Endothelial cell of umbilical vein (primary cell): ENCODE measurements at regions not wholly inside any gene's neighbourhood (a gene's known extent, or its start where the extent isn't known, plus 50 kb on each side); places are given as distances from the start of the nearest gene placed in this dataset.

ENCODE experiments used
- BruUV-seq: library from RNA; stranded (reverse); fragments of 400-500 nt; replicated peaks from 2 replicates; lab custom pipeline; 2021; lab: Mats Ljungman, UMichigan
- CTCF ChIA-PET: fragments of 300-600, 350-600 bp; sonication (Branson Sonifier 250); formaldehyde crosslinking; loops from one replicate; lab custom pipeline; 2021; ENCODE audit warnings: antibody characterized with exemption, inconsistent platforms; lab: Charles Lee
- POLR2A ChIA-PET: fragments of 300-600, 350-600 bp; sonication (Branson Sonifier 250); formaldehyde crosslinking; loops from one replicate; lab custom pipeline; 2021; ENCODE audit warnings: antibody characterized with exemption, inconsistent platforms; lab: Charles Lee
- DNase-seq: peaks from one replicate; pipeline ENCODE4 v3.0.0-alpha.2; 2011; ENCODE audit warnings: low read depth, low spot score
- FAIRE-seq: peaks from 2 replicates; lab custom pipeline; 2011; peaks lifted over from hg19 to GRCh38; lab: Jason Lieb, UNC
- H2AFZ ChIP-seq: 2 replicates; pipeline ENCODE4 v1.6.0; 2012; ENCODE audit warnings: low read depth, low read length, control low read depth, inconsistent platforms
- H3K27ac ChIP-seq: 2 replicates; pipeline ENCODE4 v1.5.1; 2011; ENCODE audit warnings: low read depth, mild to moderate bottlenecking, control low read depth, low read length, moderate library complexity; ENCODE audit not compliant: insufficient read depth
- H3K27me3 ChIP-seq, 2 experiments: 2 replicates each; pipeline versions ENCODE4 v1.6.0 to v1.6.1; 2011; ENCODE audit warnings: low read length in 2 of 2, mixed read lengths in 1 of 2; ENCODE audit not compliant: control insufficient read depth in 2 of 2, insufficient read depth in 2 of 2
- H3K36me3 ChIP-seq, 2 experiments: 2 replicates in 1 of 2; 3 replicates in 1 of 2; pipeline ENCODE4 v1.5.1; 2011; ENCODE audit warnings: low read length in 2 of 2, mild to moderate bottlenecking in 1 of 2, moderate library complexity in 1 of 2; ENCODE audit not compliant: control insufficient read depth in 2 of 2, insufficient read depth in 2 of 2; ENCODE audit errors: extremely low read depth in 1 of 2
- H3K4me1 ChIP-seq: 3 replicates; pipeline ENCODE4 v1.5.1; 2011; ENCODE audit warnings: mild to moderate bottlenecking, low read length; ENCODE audit not compliant: control insufficient read depth, insufficient read depth; ENCODE audit errors: extremely low read depth
- H3K4me2 ChIP-seq: 2 replicates; pipeline ENCODE4 v1.6.1; 2011; ENCODE audit warnings: low read length, control low read depth, mixed read lengths; ENCODE audit not compliant: insufficient read depth
- H3K4me3 ChIP-seq, 3 experiments: fragments of 200-600 bp in 1 of 3; sonication (generic), shearing (Covaris generic) in 1 of 3; replicated peaks in 1 of 3; 2 replicates each; pipeline ENCODE4 v1.5.1; 2011 to 2016; ENCODE audit warnings: control low read depth in 3 of 3, low read length in 3 of 3, mild to moderate bottlenecking in 2 of 3, inconsistent platforms in 1 of 3, low read depth in 1 of 3, moderate library complexity in 1 of 3; ENCODE audit not compliant: insufficient read depth in 1 of 3
- H3K79me2 ChIP-seq: 2 replicates; pipeline ENCODE4 v1.6.0; 2012; ENCODE audit warnings: low read length, inconsistent platforms; ENCODE audit not compliant: control insufficient read depth, insufficient read depth
- H3K9ac ChIP-seq: replicated peaks from 2 replicates; pipeline ENCODE3; 2011; ENCODE audit warnings: low read length, control low read depth; ENCODE audit not compliant: insufficient read depth; ENCODE audit errors: extremely low read depth
- H3K9me1 ChIP-seq: replicated peaks from 3 replicates; pipeline ENCODE4 v1.6.0; 2011; ENCODE audit warnings: mild to moderate bottlenecking, low read length; ENCODE audit not compliant: control insufficient read depth, insufficient read depth; ENCODE audit errors: extremely low read depth
- H3K9me3 ChIP-seq: replicated peaks from 2 replicates; pipeline ENCODE4 v1.5.1; 2012; ENCODE audit warnings: low read length, inconsistent platforms; ENCODE audit not compliant: control insufficient read depth, insufficient read depth
- H4K20me1 ChIP-seq: replicated peaks from 2 replicates; pipeline ENCODE3; 2011; ENCODE audit warnings: mild to moderate bottlenecking, low read length; ENCODE audit not compliant: control insufficient read depth, insufficient read depth; ENCODE audit errors: extremely low read depth
- EZH2 ChIP-seq: IDR thresholded peaks from 2 replicates; pipeline ENCODE4 v1.6.1; 2012; ENCODE audit warnings: borderline replicate concordance, low read depth, mild to moderate bottlenecking, moderate library complexity, low read length, inconsistent platforms; ENCODE audit not compliant: severe bottlenecking
- FOS ChIP-seq: IDR thresholded peaks from 2 replicates; pipeline ENCODE4 v1.6.1; 2011; ENCODE audit warnings: mild to moderate bottlenecking, low read length, moderate library complexity, borderline replicate concordance; ENCODE audit not compliant: insufficient read depth
- GATA2 ChIP-seq: IDR thresholded peaks from 2 replicates; pipeline ENCODE4 v1.7.0; 2011; ENCODE audit warnings: low read depth, mild to moderate bottlenecking, moderate library complexity, mixed read lengths, low read length; ENCODE audit not compliant: insufficient read length, insufficient read depth
- JUN ChIP-seq: IDR thresholded peaks from 2 replicates; pipeline ENCODE4 v1.6.1; 2011; ENCODE audit warnings: borderline replicate concordance, low read depth; ENCODE audit not compliant: insufficient read length, insufficient read depth
- MYC ChIP-seq: IDR thresholded peaks from one replicate; pipeline ENCODE4 v1.6.1; 2011; ENCODE audit warnings: mild to moderate bottlenecking, low read depth, low read length
- POLR2A ChIP-seq: IDR thresholded peaks from 2 replicates; pipeline ENCODE4 v1.6.1; 2012; ENCODE audit warnings: low read depth, mild to moderate bottlenecking, control low read depth, low read length
- POLR2AphosphoS5 ChIP-seq: IDR thresholded peaks from 2 replicates; pipeline ENCODE4 v1.6.1; 2012; ENCODE audit warnings: low read depth, mild to moderate bottlenecking, control low read depth, low read length, moderate library complexity; ENCODE audit not compliant: insufficient read depth
- dilution Hi-C: fragments of 300-500 bp; cut with MboI; formaldehyde crosslinking; loops from one replicate; pipeline ENCODE4 v1.15.0; 2019; ENCODE audit warnings: low sequenced_read_pairs; ENCODE audit not compliant: extremely low pct_ligation_motif_present
- intact Hi-C: fragments of 100-400 bp; cut with micrococcal nuclease; formaldehyde crosslinking; loops from one replicate; pipeline ENCODE4 v1.10.0; 2022
- TF ChIP-seq, protein P1 (sequence below), 2 donors: IDR thresholded peaks; 1 replicate in 1 of 2; 2 replicates in 1 of 2; pipeline ENCODE4 v1.5.1; 2011; ENCODE audit warnings: low read length in 2 of 2, mild to moderate bottlenecking in 2 of 2, moderate library complexity in 2 of 2, control low read depth in 1 of 2, inconsistent platforms in 1 of 2, low read depth in 1 of 2; ENCODE audit not compliant: insufficient read depth in 1 of 2; ENCODE audit errors: extremely low read depth in 1 of 2
- TF ChIP-seq, protein P2 (sequence below): IDR thresholded peaks from 2 replicates; pipeline ENCODE4 v1.6.1; 2011; ENCODE audit not compliant: insufficient read depth, insufficient read length

DNA sequence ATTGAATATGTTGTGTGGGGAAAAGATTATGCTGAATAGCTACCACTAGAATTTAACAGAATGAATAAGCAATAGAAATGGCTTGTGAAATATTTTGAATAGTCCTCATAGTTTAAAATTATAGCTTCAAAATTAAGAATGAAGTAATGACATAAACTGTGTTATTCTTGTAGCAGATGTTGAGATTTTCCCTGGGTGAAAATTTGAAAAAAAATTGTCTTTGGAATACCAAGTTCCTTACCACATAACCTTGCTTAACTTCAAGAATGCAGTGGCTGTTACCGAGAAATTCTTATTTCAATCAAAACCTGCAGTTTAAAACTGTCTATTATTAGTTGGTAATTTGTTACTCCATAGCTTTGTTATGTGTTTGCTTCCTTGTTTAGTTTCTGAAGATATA lies 1268.6 kb downstream of the RAPGEF2 start:
- Histone ChIP-seq H3K4me1 (no peaks in the 10 kb centered on the region), H3K4me3 (no peak overlapping the region), H3K27ac (no peak overlapping the region), H2AFZ (no peak overlapping the region), H3K9me3 (no peaks in the 10 kb centered on the region), H3K79me2 (no peaks in the 10 kb centered on the region), H3K27me3 (no peaks in the 10 kb centered on the region), H4K20me1 (no peaks in the 10 kb centered on the region), H3K36me3 (no peaks in the 10 kb centered on the region), H3K9ac (no peak overlapping the region), H3K9me1 (no peaks in the 10 kb centered on the region), H3K4me2 (no peak overlapping the region)
- DNase-seq: no peak
- ChIA-PET POLR2A (no interaction called here), CTCF (interaction anchor here (0.8 kb wide), 1 partner anchor 33 kb away, joined by 3 read pairs; no protein-coding TSS in a partner anchor)
- no peak for TF ChIP-seq JUN
- TF ChIP-seq EZH2: no peak
- TF ChIP-seq GATA2: no peak
- TF ChIP-seq POLR2AphosphoS5: no peak
- TF ChIP-seq MYC: no peak
- no peak for TF ChIP-seq POLR2A
- no peak for TF ChIP-seq FOS
- TF ChIP-seq, protein P1, sequence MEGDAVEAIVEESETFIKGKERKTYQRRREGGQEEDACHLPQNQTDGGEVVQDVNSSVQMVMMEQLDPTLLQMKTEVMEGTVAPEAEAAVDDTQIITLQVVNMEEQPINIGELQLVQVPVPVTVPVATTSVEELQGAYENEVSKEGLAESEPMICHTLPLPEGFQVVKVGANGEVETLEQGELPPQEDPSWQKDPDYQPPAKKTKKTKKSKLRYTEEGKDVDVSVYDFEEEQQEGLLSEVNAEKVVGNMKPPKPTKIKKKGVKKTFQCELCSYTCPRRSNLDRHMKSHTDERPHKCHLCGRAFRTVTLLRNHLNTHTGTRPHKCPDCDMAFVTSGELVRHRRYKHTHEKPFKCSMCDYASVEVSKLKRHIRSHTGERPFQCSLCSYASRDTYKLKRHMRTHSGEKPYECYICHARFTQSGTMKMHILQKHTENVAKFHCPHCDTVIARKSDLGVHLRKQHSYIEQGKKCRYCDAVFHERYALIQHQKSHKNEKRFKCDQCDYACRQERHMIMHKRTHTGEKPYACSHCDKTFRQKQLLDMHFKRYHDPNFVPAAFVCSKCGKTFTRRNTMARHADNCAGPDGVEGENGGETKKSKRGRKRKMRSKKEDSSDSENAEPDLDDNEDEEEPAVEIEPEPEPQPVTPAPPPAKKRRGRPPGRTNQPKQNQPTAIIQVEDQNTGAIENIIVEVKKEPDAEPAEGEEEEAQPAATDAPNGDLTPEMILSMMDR (IDR thresholded peaks at IDR 0.05; ENCODE audit: extremely low read depth in 1 of 2, insufficient read depth in 1 of 2, low read depth in 1 of 2, low read length in 2 of 2): no peak
- TF ChIP-seq, protein P2, sequence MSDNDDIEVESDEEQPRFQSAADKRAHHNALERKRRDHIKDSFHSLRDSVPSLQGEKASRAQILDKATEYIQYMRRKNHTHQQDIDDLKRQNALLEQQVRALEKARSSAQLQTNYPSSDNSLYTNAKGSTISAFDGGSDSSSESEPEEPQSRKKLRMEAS: no peak
- dilution Hi-C loops: no loop called here
- no TSS peak for BruUV-seq
- intact Hi-C loops: no loop called here
- FAIRE-seq: no peak
